HL-60 (cell line): ENCODE measurements at regions not wholly inside any gene's neighbourhood (a gene's known extent, or its start where the extent isn't known, plus 50 kb on each side); places are given as distances from the start of the nearest gene placed in this dataset.

Experiments used
- CTCF ChIP-seq: IDR thresholded peaks from one replicate; pipeline ENCODE4 v1.5.1; 2011; ENCODE audit warnings: low read length, control low read depth, inconsistent platforms; ENCODE audit not compliant: insufficient read depth
- POLR2AphosphoS5 ChIP-seq: IDR thresholded peaks from 2 replicates; pipeline ENCODE4 v1.6.1; 2012; ENCODE audit warnings: low read depth
- REST ChIP-seq: IDR thresholded peaks from 2 replicates; pipeline ENCODE4 v1.6.1; 2012; ENCODE audit warnings: low read depth; ENCODE audit not compliant: insufficient replicate concordance
- SPI1 ChIP-seq: IDR thresholded peaks from 2 replicates; pipeline ENCODE4 v1.6.1; 2012; ENCODE audit warnings: low read depth, mild to moderate bottlenecking, borderline replicate concordance

GRCh38 chr5:125785407-125785806, 637.8 kb upstream of the GRAMD2B start:
- TF ChIP-seq CTCF (no peak), POLR2AphosphoS5 (no peak), SPI1 (no peak), REST (no peak)
